Vagina (tissue), 2 donors: ENCODE measurements at regions not wholly inside any gene's neighbourhood (a gene's known extent, or its start where the extent isn't known, plus 50 kb on each side); places are given as distances from the start of the nearest gene placed in this dataset.

Experiments used
- DNase-seq, 2 donors: peaks; one replicate each; pipeline ENCODE4 v3.0.0-alpha.2; 2017; ENCODE audit errors: extremely low spot score in 2 of 2
- H3K27ac ChIP-seq: fragments of 200-600 bp; sonication (generic); one replicate; pipeline ENCODE4 v1.5.1; 2019
- H3K27me3 ChIP-seq: fragments of 200-600 bp; sonication (generic); one replicate; pipeline ENCODE4 v1.5.1; 2019
- H3K36me3 ChIP-seq, 2 donors: fragments of 200-600 bp; sonication (generic); one replicate each; pipeline ENCODE4 v1.5.1; 2017 to 2019
- H3K4me1 ChIP-seq: fragments of 200-600 bp; sonication (generic); one replicate; pipeline ENCODE4 v1.5.1; 2019
- H3K4me3 ChIP-seq, 2 donors: fragments of 200-600 bp; sonication (generic); 1 replicate in 1 of 2; 2 replicates in 1 of 2; pipeline ENCODE4 v1.5.1; 2016 to 2019
- H3K9me3 ChIP-seq: fragments of 200-600 bp; sonication (generic); one replicate; pipeline ENCODE4 v1.5.1; 2019
- CTCF ChIP-seq, 3 experiments: fragments of 450-650 bp in 2 of 3; fragments of 200-600 bp in 1 of 3; sonication (generic) in 1 of 3; IDR thresholded peaks; one replicate each; pipeline ENCODE4 v1.5.1; 2017 to 2019; ENCODE audit warnings: antibody characterized with exemption in 3 of 3, mild to moderate bottlenecking in 2 of 3, moderate library complexity in 2 of 3
- POLR2A ChIP-seq, 2 donors: fragments of 450-650 bp; IDR thresholded peaks; one replicate each; pipeline ENCODE4 v1.6.1; 2017; ENCODE audit warnings: antibody characterized with exemption in 2 of 2, mild to moderate bottlenecking in 2 of 2, moderate library complexity in 2 of 2
- POLR2AphosphoS5 ChIP-seq, 2 donors: sonication (generic); formaldehyde crosslinking; IDR thresholded peaks; one replicate each; pipeline ENCODE4 v1.9.0; 2017; ENCODE audit warnings: antibody characterized with exemption in 2 of 2, mild to moderate bottlenecking in 2 of 2, low read depth in 1 of 2; ENCODE audit not compliant: insufficient read depth in 1 of 2
- intact Hi-C: fragments of 100-400 bp; cut with DNase I; formaldehyde crosslinking; loops from one replicate; pipeline ENCODE4 v1.15.1; 2023

GRCh38 chr14:71468701-71469100 lies 463.5 kb upstream of the RGS6 start:
- Histone ChIP-seq H3K9me3 (no peaks in the 10 kb centered on the region), H3K27ac (no peak overlapping the region), H3K4me1 (no peaks in the 10 kb centered on the region), H3K27me3 (no peaks in the 10 kb centered on the region), H3K36me3 (no peaks in the 10 kb centered on the region), H3K4me3 (no peak overlapping the region)
- no peak for DNase-seq
- intact Hi-C loops, result no loop called here
- TF ChIP-seq CTCF (IDR thresholded peaks at IDR 0.05), result no peak
- TF ChIP-seq POLR2AphosphoS5 (IDR thresholded peaks at IDR 0.05; ENCODE audit: insufficient read depth in 1 of 2, low read depth in 1 of 2), result no peak
- no peak for TF ChIP-seq POLR2A (IDR thresholded peaks at IDR 0.05)

- DNase-seq, result no peak
- H3K4me3 ChIP-seq, result no peak overlapping the region
- H3K27me3 ChIP-seq, result no peaks in the 10 kb centered on the region
- no peak overlapping the region for H3K27ac ChIP-seq
- no peaks in the 10 kb centered on the region for H3K9me3 ChIP-seq
- H3K4me1 ChIP-seq, result no peaks in the 10 kb centered on the region
- intact Hi-C loops, result no loop called here
- no peak for TF ChIP-seq POLR2A (IDR thresholded peaks at IDR 0.05)
- TF ChIP-seq CTCF (IDR thresholded peaks at IDR 0.05), result no peak
- TF ChIP-seq POLR2AphosphoS5 (IDR thresholded peaks at IDR 0.05; ENCODE audit: insufficient read depth in 1 of 2, low read depth in 1 of 2), result no peak
- no peaks in the 10 kb centered on the region for H3K36me3 ChIP-seq
Observed at GRCh38 chr14:71469643-71470335, 462.4 kb upstream of the RGS6 start.

- Histone ChIP-seq H3K27me3 (no peaks in the 10 kb centered on the region), H3K4me1 (no peaks in the 10 kb centered on the region), H3K9me3 (no peaks in the 10 kb centered on the region), H3K27ac (no peak overlapping the region), H3K36me3 (no peaks in the 10 kb centered on the region), H3K4me3 (no peak overlapping the region)
- intact Hi-C loops, result no loop called here
- no peak for DNase-seq
- TF ChIP-seq POLR2AphosphoS5 (IDR thresholded peaks at IDR 0.05; ENCODE audit: insufficient read depth in 1 of 2, low read depth in 1 of 2) (no peak), CTCF (IDR thresholded peaks at IDR 0.05) (no peak), POLR2A (IDR thresholded peaks at IDR 0.05) (no peak)
Observed at GRCh38 chr14:71471634-71472355, 460.4 kb upstream of the RGS6 start.

GRCh38 chr14:71472356-71473340 lies 459.6 kb upstream of the RGS6 start:
- H3K27me3 ChIP-seq, result no peaks in the 10 kb centered on the region
- H3K4me3 ChIP-seq, result no peak overlapping the region
- DNase-seq, result no peak
- H3K36me3 ChIP-seq, result no peaks in the 10 kb centered on the region
- intact Hi-C loops, result no loop called here
- no peak overlapping the region for H3K27ac ChIP-seq
- H3K4me1 ChIP-seq, result no peaks in the 10 kb centered on the region
- H3K9me3 ChIP-seq, result no peaks in the 10 kb centered on the region
- TF ChIP-seq POLR2AphosphoS5 (IDR thresholded peaks at IDR 0.05; ENCODE audit: insufficient read depth in 1 of 2, low read depth in 1 of 2) (no peak), POLR2A (IDR thresholded peaks at IDR 0.05) (no peak), CTCF (IDR thresholded peaks at IDR 0.05) (no peak)
